ENCODE measurements at regions not wholly inside any gene's neighbourhood (a gene's known extent, or its start where the extent isn't known, plus 50 kb on each side); places are given as distances from the start of the nearest gene placed in this dataset.

DNA sequence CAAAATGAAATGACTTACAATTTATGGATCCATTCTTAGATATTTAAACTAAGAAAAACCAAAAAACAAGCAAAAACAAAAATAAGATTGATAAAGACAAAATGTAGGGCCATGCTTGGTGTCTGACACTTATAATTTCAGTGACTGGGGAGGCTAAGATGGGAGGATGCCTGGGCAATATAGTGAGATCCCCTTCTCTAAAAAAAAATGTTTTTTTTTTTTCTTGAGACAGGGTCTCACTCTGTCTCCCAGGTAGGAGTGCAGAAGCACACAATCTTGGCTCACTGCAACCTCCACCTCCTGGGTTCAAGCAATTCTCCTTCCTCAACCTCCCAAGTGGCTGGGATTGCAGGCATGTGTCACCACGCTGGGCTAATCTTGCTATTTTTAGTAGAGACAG is 92.4 kb downstream of the HFE start:
- TF ChIP-seq EZH2 (IDR thresholded peaks at IDR 0.05; ENCODE audit: borderline replicate concordance, insufficient read depth, low read depth, low read length, poor library complexity, severe bottlenecking) (no peak), CTCF (IDR thresholded peaks at IDR 0.05) (no peak)

Measured in B cell (primary cell).